ELR (cell line): ENCODE measurements at regions not wholly inside any gene's neighbourhood (a gene's known extent, or its start where the extent isn't known, plus 50 kb on each side); places are given as distances from the start of the nearest gene placed in this dataset.

ENCODE experiments used
- DNase-seq: peaks from one replicate; pipeline ENCODE4 v3.0.0-alpha.2; 2015; ENCODE audit warnings: low read depth

DNA sequence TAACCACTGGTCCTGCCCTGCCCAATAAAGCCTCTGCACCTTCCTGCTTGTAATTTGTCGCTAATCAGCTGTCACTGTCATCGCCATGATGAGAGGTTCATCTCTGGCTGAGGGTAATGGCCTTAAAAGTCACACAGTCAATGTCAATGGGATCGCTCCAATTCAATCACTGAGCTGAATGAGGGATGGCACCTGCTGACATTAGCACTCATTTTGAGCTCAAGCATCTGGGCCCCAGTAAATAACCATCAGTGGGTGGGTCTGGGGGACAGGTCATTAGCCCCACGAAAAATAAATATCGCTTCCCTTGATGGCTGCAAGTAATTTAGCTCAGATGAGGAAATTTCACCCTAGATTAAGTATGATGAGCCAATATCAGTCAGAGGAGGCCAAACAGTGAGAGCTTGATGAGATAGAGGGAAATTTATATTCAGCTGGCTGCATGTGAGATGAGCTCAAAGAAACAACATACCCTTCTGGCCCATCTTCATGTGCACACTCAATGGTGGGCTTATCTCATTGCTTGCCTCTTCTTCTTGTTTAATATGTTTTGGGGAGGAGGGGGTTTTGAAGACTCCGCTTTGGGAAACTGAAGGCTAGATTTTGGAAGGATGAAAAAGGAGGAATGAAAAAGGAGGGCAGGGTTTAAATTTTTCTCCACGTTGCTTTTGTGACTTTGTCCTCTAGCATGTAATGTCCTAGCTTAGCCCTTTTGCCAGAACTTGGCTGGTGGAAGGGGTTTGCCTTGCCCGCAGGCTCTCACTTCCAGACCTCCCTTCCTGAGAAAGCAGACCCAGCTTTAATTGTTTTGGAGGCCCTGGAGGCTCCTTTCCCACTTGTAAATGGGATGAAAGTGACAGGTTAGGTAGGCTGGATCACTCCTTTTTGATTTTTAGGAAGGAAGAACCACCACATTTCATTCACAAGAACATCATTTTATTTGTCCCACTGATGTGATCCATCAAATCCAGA, 84.8 kb upstream of the PAQR3 start:
- DNase-seq: no peak

DNA sequence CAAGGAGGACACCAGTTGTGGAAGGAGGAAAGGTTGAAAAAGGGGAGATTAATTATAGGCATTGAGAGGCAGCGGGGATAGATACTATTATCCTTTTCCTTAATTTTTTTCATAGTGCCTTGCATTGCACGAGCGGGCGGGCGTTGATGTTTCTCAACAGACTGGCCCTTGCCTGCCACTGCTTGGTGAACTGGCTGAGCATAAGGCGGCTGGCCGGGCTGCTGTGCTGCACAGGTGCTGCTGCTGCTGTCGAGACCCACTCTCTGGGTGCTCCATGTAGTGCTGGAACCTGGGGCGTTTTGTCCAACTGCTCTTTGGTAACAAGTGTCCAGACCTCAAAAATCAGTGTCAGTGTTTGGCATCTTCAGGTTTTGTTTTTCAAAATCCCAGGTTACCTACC, 83.3 kb upstream of the PAQR3 start:
- no peak for DNase-seq

DNA sequence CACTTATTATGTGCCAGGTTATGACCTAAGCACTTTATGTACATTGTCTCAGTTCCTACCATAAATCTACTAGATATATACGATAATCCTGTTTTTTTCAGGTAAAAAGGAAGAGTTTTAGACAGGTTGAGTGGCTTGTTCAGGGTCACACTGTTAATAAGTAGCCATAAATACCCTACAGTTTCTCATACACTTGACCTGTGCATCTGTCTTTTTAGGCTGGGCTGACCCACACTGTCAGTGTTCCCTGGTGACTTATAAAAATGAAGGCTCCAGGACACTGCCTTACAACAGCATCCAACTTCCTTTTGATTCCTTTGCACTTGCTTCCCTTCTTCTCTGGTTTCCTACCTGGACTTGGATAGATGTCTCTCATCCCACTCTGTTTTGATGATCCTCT, 78.2 kb upstream of the PAQR3 start:
- DNase-seq: no peak

DNA sequence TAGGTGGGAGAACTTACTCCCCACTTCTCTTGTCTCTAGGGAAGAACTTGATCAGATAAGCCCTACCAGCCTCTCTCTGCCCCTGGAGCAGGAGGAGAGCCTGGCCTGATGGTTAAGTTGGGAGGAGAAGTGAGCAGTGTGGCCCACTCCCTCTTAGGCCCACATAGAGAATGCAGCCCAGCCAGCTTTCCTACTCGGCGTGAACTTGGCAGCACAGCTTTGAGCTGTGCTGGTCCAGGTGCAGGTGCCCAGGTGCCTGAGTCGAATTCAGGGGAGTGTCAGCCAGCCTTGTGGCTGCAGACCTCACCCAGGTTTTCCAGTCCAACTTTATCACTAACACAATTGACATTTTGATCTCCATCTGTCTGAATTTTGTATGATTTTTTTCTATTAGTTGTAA, 77.6 kb upstream of the PAQR3 start:
- DNase-seq: no peak

DNA sequence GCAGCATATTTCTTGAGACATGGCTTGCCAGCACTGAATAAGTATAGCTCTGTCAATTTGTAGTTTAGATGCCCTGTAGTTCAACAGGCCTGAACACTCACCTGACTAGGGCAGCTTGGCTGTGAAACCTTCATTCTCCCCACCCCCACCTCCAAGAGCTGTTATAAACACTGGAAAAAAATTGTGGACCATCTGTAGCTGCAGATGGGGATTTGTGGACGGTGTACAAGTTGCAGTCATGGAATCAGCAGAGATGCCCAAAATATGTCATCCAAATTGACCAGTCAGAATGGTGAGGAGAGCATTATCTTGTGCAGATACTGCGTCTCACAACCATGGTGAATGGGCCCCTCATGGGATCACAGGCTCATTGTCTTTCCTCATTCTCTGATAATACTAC, 76.2 kb upstream of the PAQR3 start:
- no peak for DNase-seq

DNA sequence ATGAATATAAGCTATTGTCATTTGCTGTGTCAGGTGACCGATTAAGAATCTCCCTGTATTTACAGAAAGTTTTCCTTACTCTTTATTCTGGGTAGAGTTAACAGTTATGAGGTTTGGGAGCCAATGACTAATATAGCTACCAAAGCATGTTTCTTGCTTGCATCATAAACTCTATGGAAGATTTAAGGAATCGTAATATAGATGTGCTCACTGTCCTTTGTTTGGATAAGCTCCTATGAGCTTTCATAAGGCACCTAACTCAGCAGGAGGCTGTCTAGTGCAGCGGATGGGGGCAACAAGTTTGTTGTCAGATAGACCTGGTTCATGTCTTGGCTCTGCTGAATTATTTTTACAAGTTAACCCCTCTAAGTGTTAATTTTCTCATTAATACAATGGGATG, 75.0 kb upstream of the PAQR3 start:
- no peak for DNase-seq

DNA sequence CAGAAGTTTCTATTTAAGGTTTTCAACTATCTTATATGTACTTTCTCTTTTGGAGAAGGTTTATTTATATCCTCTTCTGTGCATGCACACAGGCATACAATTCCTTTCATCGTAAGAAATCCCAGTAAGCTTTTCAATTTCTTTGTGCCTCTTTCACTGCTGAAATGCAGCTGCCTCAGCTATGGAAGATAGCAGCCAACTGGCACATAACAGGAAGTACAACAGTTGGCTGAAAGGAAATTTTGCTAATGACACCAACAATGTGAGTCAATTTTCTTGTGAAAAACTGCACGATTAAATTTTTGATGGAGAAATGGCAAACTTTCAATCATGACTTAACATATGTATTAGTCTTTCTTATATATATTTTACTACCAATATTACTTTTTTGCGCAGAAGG, 74.5 kb upstream of the PAQR3 start:
- no peak for DNase-seq

DNA sequence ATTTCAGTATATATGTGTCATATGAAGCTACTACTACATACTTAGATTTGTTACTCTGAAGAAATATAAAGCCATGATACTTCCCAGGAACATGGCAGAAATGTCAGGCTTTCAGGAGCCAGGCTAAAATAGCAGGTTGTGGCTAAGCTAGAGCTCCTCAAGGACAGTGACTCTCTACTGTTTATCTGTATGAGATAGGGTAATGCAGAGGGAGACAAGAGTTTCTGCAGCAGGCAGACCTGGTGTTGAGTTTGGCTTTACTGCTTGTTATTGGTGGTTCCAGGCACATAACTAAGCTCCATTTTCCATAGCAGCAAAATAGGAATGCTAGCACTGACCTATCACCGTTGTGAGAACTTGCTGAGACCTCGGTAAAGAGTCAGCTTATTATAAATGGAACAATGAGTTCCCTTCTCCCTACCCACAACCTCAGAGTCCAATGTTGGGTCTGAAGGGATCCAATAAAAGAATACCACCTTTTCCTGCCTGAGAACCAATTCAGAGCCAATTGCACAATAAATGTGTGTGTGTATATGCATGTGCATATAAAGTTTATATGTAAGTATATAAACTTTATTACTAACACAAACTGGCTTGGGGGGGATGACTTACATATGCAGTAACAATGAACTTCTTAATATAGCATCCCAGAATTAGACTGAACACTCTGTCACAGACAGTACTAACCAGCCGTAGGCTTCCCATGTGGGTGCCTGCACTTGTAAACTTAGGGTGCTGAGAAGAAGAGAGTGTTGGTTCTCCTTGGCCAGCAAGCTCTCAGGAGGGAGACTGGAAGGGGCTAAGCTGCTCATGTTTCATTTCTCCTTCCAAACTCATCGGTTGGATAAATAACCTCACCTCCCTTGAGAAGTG, 51.9 kb upstream of the PAQR3 start:
- no peak for DNase-seq

DNA sequence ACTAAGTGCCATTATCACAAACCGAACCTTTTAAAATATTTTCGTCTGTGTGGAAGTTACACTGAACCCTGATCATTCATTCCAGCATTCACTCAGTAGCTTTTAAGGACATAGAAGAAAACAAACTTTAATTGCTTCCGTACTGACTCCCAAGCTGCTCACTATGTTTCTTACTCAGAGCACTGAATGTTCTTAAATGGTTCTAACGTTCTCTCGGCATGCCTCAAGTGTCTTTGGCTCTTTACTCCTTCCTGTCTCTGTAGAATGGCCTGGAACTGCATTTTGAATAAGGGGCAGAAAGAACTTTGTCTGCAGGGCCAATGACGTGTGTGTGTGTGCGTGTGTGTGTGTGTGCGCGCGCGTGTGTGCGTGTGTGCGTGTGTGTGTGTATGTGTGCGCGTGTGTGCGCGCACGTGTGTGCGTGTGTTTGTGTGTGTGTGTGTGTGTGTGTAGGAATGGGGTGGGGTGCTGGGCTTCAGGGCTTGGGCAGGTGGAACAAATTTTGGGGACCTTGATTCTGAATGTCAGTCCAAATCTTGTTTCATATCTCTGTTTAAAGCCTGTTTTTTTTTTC, 50.5 kb upstream of the PAQR3 start:
- DNase-seq: no peak
